ENCODE measurements at regions not wholly inside any gene's neighbourhood (a gene's known extent, or its start where the extent isn't known, plus 50 kb on each side); places are given as distances from the start of the nearest gene placed in this dataset.

GRCh38 chr20:39880890-39881289, 808.1 kb downstream of the MAFB start:
- FAIRE-seq (no peak), DNase-seq (ENCODE audit: insufficient read length, low spot score) (no peak)
- no peak for TF ChIP-seq CTCF (IDR thresholded peaks at IDR 0.05; ENCODE audit: insufficient read depth, missing control alignments)

DNA sequence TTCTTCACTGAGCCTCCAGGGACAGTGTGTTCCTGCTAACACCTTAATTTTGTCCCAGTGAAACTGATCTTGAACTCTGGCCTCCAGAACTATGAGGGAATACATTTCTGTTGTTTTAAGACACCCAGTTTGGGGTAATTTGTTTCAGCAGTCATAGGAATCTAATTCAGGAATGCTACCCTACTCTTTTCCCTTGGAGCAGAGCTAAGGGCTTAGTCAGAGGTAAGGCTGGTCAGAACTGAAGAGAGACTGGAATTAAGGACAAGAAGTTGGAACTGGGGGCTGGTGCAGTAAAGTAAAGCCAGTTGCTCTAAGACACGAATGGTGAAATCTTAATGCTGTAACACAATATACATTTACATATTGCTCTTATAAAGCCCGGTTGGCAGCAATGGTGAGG, 809.7 kb downstream of the MAFB start:
- TF ChIP-seq CTCF (IDR thresholded peaks at IDR 0.05; ENCODE audit: insufficient read depth, missing control alignments): no peak
- FAIRE-seq (no peak), DNase-seq (ENCODE audit: insufficient read length, low spot score) (no peak)

GRCh38 chr20:39878809-39879208, 810.2 kb downstream of the MAFB start:
- DNase-seq (ENCODE audit: insufficient read length, low spot score) (no peak), FAIRE-seq (no peak)
- TF ChIP-seq CTCF (IDR thresholded peaks at IDR 0.05; ENCODE audit: insufficient read depth, missing control alignments): no peak

- TF ChIP-seq CTCF (IDR thresholded peaks at IDR 0.05; ENCODE audit: insufficient read depth, missing control alignments): no peak
- DNase-seq (ENCODE audit: insufficient read length, low spot score) (no peak), FAIRE-seq (no peak)
These were observed 810.7 kb downstream of the MAFB start for GRCh38 chr20:39878320-39878719.

DNA sequence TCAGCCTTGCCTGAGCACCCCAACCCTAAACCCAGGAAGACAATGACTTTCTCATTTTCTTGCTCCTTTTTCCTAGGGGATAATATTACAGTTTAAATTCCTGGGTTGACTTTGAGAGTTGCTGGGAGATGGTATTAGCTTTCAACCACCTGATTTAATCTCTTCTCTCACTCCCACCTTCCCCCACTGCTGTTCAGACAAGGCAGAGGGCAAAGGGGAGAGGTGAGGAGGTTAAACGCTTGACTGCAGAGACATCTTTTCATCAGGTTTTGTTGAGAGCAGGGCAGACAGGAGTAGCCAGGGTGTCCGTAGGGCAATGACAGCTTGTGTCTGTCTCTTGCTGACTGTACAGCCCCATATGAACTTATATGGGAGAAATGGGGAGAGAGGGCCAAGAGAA, 811.2 kb downstream of the MAFB start:
- no peak for DNase-seq (ENCODE audit: insufficient read length, low spot score)
- FAIRE-seq: no peak
- no peak for TF ChIP-seq CTCF (IDR thresholded peaks at IDR 0.05; ENCODE audit: insufficient read depth, missing control alignments)

DNA sequence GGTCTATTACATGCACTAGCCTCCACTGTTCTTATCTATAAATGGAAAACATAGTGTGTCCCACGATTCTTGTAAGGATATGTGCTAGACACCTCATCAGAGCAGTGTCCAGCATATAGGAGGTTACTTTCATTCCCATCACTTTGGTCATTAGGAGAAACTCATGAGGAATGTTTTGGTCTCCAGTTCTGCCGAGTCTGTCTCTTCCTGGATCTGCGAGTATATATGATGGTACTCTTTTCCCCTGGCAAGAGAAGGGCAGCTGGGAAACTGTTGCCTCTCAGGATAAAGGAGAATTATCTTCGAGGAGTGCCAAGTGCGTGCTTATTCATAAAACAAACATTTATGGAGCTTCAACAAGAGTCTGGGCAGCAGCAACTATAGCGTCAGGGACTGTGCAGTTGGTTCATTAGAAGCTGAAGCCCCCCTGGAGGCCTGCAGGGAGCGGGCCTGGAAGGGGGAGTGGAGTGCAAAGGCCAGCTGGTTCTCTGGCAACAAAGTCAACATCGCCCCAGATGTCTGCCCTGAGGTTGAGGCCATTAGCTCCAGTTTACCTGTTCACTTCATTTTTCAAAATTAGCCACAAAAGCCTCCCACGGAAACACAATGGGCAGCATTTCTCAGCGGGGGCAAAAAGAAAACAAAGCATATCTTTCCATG, 811.9 kb downstream of the MAFB start:
- TF ChIP-seq CTCF (IDR thresholded peaks at IDR 0.05; ENCODE audit: insufficient read depth, missing control alignments): no peak
- DNase-seq (ENCODE audit: insufficient read length, low spot score) (no peak), FAIRE-seq (no peak)

DNA sequence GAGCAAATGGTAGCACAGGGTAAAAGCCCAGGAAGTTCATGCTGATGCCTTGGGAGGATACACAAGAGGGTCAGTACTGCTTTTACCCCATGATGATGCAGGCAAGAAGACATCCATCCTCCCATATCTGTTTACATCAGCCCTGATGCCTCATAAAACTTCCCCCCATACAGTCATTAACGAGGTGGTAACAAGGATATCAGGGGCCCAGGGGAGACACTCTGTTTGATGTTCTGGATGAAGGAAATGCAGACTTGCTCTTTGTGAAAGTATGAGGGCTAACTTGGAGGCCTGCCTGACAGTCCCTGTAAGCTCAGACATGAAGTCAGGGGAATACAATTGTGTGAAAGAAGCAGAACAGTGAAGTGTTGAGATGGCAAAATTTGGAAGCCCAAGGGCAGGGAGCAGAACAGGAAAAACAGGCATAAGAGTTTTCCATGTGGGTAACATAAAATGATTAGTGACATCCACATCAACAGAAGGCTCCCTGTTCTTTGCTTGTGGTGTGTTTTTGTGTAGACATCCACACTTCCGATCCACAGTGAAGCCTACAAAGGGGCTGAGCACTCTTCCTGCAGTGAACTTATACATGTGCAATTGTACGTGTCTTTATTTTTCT, 813.4 kb downstream of the MAFB start:
- no peak for FAIRE-seq
- no peak for TF ChIP-seq CTCF (IDR thresholded peaks at IDR 0.05; ENCODE audit: insufficient read depth, missing control alignments)
- DNase-seq (ENCODE audit: insufficient read length, low spot score): no peak

Data from D721Med (cell line).